ENCODE measurements at regions not wholly inside any gene's neighbourhood (a gene's known extent, or its start where the extent isn't known, plus 50 kb on each side); places are given as distances from the start of the nearest gene placed in this dataset.
"Not testable (repeated sequence)": the region's sequence is repeated elsewhere in the genome, so short reads cannot be mapped to it uniquely, and the experiment has no call there.

GRCh38 chr22:46048661-46049060 is 71.7 kb upstream of the WNT7B start:
- not testable (repeated sequence) for TF ChIP-seq POLR2A, CTCF (IDR thresholded peaks at IDR 0.05)

Measured in thyroid gland (tissue), 4 donors.